AG10803 (cell line): ENCODE measurements at regions not wholly inside any gene's neighbourhood (a gene's known extent, or its start where the extent isn't known, plus 50 kb on each side); places are given as distances from the start of the nearest gene placed in this dataset.

ENCODE experiments used
- DNase-seq: peaks from one replicate; pipeline ENCODE4 v3.0.0; 2010; ENCODE audit warnings: low read depth
- H3K4me3 ChIP-seq: 2 replicates; pipeline ENCODE4 v1.5.1; 2011; ENCODE audit warnings: mild to moderate bottlenecking, low read length, control low read depth
- CTCF ChIP-seq: conservative IDR thresholded peaks from 2 replicates; pipeline ENCODE4 v1.5.1; 2011; ENCODE audit warnings: mild to moderate bottlenecking, low read length, control low read depth, inconsistent platforms

- DNase-seq = peak; percentile 6
- H3K4me3 ChIP-seq = no peak overlapping the region
- no peak for TF ChIP-seq CTCF
Observed at GRCh38 chr10:4141471-4141870, 356.5 kb upstream of the KLF6 start.

GRCh38 chr10:4138146-4138721, 353.2 kb upstream of the KLF6 start:
- DNase-seq = peak; percentile 63
- no peak for TF ChIP-seq CTCF
- no peak overlapping the region for H3K4me3 ChIP-seq

GRCh38 chr10:4137299-4137698, 352.3 kb upstream of the KLF6 start:
- TF ChIP-seq CTCF = no peak
- H3K4me3 ChIP-seq = no peak overlapping the region
- DNase-seq = no peak

- H3K4me3 ChIP-seq = no peak overlapping the region
- DNase-seq = peak; percentile 4
- no peak for TF ChIP-seq CTCF
Observed at GRCh38 chr10:4136121-4136520, 351.1 kb upstream of the KLF6 start.

GRCh38 chr10:4132216-4132556, 347.2 kb upstream of the KLF6 start:
- TF ChIP-seq CTCF = no peak
- H3K4me3 ChIP-seq = peak overlapping the region; percentile 3
- DNase-seq = no peak

GRCh38 chr10:4131407-4132215, 346.6 kb upstream of the KLF6 start:
- peak; percentile 93 for DNase-seq
- no peak for TF ChIP-seq CTCF
- H3K4me3 ChIP-seq = peak overlapping the region; percentile 3

GRCh38 chr10:4130685-4131084, 345.7 kb upstream of the KLF6 start:
- no peak for TF ChIP-seq CTCF
- DNase-seq = no peak
- H3K4me3 ChIP-seq = no peak overlapping the region
